HG03378 (cell line): ENCODE measurements at regions not wholly inside any gene's neighbourhood (a gene's known extent, or its start where the extent isn't known, plus 50 kb on each side); places are given as distances from the start of the nearest gene placed in this dataset.

Source experiments
- ATAC-seq: cut with Tn5 transposase; IDR thresholded peaks from one replicate; pipeline ENCODE4 v1.9.1; 2021; ENCODE audit warnings: mild to moderate bottlenecking, moderate library complexity; ENCODE audit not compliant: unreplicated experiment

DNA sequence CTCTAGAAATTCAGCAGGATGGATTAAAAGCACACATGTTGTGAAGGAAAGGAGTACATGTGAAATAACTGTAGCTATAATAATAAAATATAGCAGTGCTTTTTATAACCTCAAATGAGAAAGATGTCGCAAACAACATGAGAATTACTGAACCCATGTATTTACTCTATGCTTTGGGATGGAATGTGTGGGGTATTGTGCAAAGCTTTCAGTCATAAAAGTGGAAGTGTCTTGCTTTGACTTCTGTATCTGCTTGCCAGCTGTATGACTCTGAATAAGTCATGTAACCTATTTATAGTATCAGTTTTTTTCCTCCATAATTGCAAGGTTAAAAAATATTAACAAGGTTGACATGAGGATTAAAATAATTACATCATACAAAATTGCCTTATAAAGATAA, 519.3 kb upstream of the CADM2 start:
- ATAC-seq = no peak

DNA sequence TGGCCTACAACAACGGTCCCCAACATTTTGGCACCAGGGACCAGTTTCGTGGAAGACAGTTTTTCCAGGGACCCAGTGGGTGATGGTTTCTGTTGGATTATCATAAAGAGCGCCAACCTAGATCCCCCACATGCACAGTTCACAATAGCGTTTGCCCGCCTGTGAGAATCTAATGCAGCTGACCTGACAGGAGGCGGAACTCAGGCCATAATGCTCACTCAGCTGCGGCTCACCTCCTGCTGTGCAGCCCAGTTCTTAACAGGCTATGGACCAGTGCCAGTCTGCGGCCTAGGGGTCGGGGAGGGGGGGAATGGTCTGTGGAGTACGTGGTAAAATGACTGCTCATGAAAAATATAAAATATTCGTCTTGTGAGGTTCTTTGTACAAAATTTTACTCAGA, 518.5 kb upstream of the CADM2 start:
- no peak for ATAC-seq

DNA sequence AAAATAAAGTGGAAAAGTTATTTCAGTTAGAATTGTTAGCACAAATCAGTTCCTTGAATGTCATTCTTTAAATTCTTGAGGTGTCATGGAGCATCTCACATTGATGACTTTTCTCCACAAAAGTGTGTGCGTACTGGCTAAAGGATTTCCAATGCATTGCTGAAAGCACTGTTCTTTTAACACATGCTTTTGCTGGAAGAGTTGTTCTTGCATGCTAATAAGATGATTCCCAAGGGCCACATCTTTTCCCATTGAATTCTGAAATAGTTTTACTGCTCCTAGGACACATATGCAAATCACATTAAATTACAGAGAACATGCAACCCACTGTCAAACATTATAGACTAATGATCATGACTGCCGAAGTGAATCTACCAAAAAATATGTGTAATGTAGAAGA, 516.3 kb upstream of the CADM2 start:
- no peak for ATAC-seq

DNA sequence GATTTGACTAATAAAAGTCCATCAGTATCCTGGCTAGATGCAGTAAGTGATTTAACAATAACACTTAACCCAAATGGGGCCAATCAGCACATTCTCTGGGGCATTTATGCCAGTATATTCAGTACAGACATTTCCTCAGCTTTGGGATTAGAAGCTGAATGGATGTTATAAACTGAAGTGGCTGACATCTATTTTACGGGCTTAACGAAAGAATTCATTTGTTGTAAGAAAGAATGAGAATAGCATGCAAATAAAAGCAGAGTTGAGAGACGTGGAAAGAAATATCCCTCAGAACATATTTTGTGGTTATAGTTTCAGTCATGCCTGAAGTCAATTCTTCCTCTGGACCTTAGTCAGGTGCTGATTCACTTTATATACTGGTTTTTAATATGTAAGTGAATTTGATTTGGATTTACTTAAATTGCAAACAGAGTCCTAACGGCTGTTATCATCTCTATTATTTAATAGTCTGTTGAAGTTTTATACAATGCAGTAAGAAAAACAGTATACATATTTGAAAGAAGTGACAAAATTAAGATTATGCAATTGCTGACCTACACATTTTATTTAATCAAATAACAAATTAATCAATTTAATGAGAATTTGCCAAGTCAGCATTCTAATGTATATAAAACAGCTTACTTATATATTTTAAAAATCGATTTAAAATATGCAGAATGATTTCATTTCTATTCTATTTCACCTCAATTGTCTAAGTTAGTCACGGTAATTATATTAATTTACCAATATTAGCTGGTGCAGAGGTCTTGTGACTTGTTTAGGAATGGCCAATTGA, 513.9 kb upstream of the CADM2 start:
- ATAC-seq = no peak

DNA sequence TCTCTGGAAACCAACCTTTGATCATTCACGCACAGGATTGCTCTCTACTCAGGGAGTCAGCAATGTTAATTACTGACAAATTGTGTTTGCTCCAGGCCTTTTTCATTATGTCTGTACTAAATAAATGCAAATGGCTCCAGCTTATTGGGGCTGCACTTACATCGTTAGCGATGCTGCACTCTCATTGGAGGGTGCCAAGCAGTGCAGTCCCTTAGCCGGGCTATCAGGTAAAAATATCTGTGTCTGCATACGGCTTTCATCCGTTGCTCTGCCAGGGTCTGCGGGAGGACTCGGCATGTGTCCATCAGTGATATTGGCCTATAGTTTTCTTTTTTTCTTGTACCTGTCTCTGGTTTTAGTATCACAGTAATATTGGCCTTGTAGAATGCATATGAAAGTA, 471.5 kb upstream of the CADM2 start:
- no peak for ATAC-seq

DNA sequence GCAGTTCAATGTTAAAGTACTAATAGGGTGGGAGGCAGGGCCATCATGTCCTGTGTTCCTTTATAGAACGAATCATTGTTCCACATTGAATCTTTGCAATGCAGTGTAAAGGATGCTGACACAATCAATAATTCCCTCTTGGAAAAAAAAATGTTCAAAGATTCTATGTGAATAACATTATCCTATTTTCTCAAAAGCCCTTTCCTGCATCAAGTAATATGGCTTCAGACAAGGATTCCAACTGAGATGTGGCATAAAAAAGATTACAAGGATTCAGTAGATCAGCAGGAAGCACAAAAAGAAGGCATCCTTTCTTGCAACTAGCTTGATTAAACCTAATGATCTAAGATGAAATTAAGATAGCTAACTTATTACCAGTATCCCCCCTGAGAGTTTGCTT, 454.0 kb upstream of the CADM2 start:
- no peak for ATAC-seq

DNA sequence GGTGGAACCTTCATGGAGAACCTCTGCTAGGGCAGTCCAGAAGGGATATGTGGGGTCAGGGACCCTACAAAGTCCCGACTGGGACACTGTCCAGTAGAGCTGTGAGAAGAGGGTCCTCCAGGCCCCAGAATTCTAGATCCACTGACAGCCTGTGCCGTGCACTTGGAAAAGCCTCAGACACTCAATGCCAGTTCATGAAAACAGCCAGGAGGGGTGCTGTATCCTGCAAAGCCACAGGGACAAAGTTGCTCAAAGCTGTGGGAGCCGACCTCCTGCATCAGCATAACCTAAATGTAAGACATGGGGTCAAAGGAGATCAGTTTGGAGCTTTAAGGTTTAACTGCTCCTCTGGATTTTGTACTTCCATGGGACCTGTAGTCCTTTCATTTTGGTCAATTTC, 448.8 kb upstream of the CADM2 start:
- ATAC-seq = no peak

DNA sequence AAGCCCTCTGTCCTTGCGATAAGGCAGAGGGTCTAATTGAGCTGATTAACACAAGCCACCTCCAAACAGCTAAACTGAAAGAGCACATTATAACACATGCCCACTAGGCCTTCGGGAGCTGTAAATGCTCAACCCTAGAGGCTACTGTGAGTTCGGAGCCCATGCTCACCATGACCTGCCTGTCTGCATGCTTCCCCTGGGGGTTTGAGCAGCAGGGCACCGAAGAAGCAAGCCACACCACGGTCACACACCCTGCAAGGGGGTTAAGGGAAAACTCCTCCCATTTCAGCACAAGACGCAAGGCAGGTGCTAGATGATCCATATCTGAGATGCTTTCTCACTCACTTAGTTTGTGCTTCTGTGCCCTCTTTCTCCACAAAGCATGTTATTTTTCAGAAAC, 435.9 kb upstream of the CADM2 start:
- ATAC-seq = no peak

DNA sequence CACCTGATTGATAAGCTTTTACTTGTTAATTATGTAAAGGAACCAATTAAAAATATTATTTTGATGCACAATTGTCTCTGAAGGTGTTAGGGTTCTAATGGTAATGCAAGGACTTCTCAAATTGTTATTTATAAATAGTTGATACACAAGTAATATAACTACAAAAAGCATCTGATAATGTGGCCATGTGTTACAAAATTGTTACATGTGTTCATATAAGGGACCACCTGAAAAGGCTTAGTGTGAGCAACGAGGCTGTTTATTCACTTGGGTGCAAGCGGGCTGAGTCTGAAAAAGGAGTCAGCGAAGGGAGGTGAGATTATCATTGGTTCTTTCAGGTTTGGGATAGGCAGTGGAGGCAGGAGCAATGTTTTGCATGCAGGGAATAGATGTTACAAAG, 421.9 kb upstream of the CADM2 start:
- no peak for ATAC-seq

DNA sequence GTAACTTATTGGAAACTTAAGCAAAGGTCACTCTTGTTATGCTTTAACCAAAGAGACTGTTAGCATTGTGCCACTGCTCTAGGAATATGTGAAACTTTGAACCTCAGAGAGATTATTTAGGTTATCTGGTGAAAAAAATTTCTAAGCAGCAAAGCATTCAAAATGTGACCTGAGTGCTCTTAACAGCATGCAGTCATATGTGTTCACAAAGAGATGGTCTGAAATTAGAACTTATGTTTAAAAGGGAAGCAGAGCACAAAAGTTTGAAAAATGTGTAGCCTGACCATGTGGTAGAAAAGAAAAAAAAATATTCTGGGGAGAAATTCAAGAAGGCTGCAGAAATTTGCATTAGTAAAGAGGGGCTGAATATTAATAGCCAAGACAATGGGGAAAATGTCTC, 420.2 kb upstream of the CADM2 start:
- ATAC-seq = no peak

DNA sequence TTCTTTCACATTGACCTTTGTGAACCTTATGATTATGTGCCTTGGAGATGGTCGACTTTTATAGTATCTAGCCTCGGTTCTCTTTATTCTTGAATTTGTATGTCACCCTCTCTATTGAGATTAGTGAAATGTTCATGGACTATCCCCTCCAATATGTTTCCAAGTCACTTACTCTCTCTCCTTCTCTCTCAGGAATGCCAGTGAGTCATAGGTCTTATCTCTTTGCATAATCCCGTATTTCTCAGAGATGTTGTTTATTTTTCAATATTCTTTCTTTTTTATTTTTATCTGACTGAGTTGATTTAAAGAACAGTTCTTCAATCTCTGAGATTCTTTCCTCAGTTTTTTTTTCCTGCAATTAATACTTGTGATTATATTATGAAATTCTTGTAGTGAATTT, 411.6 kb upstream of the CADM2 start:
- ATAC-seq = no peak

DNA sequence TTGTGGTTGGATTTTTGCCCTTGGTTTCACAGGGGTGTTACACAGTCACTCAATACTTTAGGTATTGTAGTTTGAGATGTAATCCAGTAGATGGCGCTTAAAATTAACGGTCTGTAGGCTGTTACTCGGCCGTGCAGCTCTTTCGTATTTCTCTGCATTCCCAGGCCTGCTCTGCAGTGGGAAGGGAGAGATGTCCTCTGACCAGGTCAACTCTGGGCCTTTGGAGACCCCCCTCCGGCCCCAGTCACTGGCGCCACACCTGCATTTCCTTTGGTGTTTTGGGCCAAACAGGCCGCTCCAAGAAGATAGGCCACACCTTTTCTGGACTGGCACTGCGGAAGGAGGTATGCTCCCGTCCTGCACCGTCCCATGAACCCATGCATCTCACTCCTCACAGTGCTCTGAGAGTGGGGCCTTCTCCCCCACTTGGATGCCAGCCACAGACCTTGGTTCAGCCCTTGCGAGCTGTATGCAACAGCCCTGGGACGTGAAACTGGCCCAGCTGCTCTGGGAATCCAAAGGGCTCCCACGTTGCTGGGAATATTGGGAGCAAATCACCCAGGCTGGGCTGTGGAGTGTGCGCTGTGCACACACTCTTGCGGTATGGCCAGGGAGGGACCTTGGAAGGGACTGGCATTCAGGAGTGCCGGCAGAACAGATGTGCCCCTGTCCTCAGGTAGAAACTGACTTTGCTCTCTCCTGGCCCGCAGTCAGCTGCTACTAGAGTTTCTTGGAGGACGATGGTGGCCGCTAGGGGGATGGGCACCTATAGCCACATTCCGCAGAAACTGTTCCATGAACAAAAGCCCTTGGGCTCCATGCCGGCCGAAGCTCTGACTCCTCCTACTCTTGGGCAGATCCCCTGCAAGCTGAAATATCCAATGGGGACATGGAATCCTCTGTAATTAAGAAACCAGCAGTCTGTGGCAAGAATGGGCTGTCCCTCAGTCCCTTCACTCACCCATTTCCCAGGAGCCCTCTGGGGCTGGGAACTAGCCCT, 410.5 kb upstream of the CADM2 start:
- ATAC-seq = peak; percentile 95

DNA sequence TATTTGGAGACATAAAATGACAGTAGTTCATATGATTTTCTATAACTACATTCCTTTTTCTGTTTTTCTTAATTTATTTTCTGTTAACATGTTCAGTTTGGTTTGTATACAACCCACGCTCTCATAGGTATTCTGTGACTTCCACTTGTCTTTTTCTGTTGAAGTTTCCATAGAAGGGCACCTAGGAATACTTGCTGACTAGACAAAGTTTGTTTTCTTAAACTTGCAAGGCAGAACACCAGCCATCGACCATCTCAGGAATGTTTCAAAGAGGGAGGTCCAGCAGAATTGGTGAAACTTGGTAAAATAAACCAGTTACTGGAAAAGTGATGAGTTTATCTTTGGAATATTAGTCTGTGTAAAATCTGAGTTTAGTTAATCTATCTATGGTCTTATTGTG, 403.2 kb upstream of the CADM2 start:
- no peak for ATAC-seq

DNA sequence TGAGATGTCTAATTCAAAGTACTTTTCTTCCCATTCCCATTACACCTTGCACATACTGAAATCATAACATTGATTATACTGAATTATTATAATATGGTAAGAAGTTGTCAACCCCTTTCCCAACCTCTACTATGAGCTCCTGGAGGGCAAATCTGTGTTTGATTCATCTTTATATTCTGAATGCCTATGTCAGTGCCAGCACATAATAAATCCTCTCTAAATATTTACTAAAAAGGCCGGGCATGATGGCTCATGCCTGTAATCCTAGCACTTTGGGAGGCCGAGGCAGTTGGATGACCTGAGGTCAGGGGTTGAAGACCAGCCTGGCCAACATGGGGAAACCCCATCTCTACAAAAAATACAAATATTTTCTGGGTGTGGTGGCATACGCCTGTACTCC, 392.5 kb upstream of the CADM2 start:
- no peak for ATAC-seq

DNA sequence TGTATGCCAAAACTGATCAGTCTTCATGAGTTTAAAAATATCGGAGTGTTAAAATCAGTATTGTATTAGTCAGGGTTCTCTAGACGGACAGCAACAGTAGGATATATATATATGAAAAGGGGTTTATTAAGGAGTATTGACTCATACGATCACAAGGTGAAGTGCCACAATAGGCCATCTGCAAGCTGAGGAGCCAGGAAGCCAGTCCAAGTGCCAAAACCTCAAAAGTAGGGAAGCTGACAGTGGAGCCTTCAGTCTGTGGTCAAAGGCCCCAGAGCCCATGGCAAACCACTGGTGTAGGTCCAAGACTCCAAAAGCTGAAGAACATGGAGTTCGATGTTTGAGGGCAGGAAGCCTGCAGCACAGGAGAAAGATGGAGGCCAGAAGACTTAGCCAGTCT, 391.0 kb upstream of the CADM2 start:
- no peak for ATAC-seq

DNA sequence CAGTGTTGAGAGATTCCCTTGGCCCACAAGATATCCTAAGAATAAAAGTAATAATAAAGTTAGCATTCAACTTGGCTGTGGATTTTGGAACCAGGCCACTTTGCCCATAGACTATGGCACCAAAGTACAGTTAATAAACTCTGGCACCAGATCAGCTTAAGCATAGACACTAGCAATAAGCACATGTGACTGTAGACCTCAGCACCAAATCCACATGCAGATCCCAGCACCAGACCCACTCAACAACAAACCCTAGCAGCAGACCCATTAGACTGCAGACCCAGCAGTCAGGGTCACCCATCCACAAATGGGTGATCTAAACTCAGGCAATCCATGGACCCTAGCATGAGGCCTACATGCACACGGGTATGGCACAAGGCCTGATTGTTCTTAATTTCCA, 384.8 kb upstream of the CADM2 start:
- no peak for ATAC-seq

DNA sequence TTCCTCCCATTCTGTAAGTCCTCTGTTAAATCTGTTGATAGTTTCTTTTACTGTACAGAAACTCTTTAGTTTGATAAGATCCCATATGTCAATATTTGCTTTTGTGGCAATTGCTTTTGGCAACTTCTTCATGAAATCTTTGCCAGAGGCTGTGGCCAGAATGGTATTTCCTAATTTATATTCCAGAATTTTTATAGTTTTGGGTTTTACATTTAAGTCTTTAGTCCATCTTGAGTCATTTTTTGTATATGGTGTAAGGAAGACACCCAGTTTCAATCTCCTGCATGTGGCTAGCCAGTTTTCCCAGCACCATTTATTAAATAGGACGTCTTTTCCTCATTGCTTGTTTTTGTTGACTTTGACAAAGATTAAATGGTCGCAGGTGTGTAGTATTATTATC, 372.4 kb upstream of the CADM2 start:
- ATAC-seq = no peak

DNA sequence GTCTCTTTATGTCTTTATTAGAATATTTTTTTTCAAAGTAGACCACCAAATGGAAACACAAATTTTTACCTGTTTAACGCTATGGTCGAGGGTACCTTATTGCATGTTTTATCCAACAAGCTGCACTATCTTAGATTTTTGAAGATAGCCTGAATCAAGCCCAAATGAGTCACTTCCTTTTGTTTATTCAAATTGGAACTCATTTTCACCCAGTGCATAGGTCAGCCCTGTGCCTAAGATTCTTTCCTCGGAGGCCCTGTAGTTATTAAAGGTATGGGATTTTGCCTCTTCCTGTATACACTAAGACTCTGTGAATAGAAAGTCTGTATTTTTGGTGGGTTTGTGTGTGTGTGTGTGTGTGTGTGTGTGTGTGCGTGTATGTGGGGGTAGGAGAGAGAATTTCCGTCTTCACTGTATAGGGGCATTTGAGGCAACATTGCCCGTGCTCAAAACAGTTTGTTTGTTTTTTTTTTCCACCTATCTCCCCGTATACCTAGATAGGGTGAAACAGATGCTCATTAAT, 358.0 kb upstream of the CADM2 start:
- ATAC-seq = no peak

DNA sequence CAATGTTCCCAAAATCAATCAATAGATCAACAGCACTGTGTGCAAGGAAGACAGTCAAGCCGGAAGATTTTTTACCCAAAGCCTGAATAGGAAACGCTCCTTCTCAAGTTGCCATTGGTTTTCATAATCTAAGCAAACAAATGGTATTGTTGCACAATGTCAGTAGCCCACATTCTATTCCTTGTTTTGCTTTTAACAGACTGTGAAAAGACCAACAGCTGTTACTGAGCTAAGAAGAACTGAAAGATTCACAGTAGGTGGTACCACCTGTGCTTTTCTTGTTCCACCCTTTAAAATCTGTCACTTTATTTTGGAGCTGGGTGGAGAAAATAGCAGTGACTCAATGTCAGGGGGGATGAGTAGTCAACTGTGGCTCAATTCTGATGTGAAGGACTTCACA, 357.5 kb upstream of the CADM2 start:
- no peak for ATAC-seq

DNA sequence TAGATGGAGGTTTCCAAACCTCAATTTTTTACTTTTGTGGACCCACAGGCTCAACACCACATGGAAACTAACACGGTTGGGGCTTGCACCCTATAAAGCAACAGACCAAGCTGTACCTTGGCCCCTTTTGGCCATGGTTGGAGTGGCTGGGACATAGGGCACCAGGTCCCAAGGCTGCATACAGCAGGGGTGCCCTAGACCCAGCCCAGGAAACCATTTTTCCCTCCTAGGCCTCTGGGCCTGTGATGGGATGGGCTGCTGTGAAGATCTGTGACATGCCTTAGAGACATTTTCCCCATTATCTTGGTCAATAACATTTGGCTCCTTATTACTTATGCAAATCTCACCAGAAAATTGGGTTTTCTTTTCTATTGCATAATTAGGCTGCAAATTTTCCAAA, 337.0 kb upstream of the CADM2 start:
- no peak for ATAC-seq

DNA sequence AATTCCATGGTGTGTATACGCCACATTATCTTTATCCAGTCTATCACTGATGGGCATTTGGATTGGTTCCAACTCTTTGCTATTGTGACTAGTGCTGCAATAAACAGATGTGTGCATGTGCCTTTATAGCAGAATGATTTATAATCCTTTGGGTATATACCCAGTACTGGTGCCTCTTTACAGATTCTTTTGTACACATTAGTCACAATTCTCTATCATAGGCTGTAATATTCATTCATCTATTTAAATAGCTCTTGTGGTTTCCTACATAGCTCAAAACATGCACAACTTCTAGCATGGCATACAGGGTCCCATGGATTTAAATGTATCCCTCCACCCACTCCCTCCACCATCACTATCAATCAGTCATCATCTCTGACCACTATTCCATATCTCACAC, 324.1 kb upstream of the CADM2 start:
- no peak for ATAC-seq

DNA sequence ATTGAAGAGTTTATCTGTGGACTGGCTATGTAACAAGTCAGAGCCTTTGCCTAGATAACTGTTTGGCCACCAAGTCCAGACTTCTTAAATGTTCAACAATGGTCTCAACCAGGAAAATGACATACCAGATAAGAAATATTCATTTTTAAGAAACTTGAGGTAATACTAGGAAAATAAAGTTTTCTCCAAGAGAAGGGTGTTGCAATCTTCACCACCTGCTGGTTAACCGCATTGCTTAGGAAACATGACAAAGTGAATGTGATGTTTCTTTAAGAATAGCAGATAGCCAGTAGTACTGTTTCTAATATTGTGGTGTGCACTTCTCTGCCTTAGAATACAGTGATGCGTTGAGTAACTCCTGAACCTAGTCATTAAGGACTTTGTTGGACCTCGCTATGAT, 321.5 kb upstream of the CADM2 start:
- no peak for ATAC-seq
